Dermis blood vessel endothelial cell (primary cell): ENCODE measurements at regions not wholly inside any gene's neighbourhood (a gene's known extent, or its start where the extent isn't known, plus 50 kb on each side); places are given as distances from the start of the nearest gene placed in this dataset.
A peak's percentile ranks its signal among the peaks of the same experiment; 100 is the strongest.

Experiments used
- DNase-seq: peaks from one replicate; pipeline ENCODE4 v3.0.0; 2010

GRCh38 chr12:22916241-22916640 lies 291.3 kb downstream of the ETNK1 start:
- DNase-seq, result no peak

- DNase-seq, result no peak
Observed at GRCh38 chr12:22916815-22917214, 291.8 kb downstream of the ETNK1 start.

GRCh38 chr12:22919883-22920282 lies 294.9 kb downstream of the ETNK1 start:
- no peak for DNase-seq

DNA sequence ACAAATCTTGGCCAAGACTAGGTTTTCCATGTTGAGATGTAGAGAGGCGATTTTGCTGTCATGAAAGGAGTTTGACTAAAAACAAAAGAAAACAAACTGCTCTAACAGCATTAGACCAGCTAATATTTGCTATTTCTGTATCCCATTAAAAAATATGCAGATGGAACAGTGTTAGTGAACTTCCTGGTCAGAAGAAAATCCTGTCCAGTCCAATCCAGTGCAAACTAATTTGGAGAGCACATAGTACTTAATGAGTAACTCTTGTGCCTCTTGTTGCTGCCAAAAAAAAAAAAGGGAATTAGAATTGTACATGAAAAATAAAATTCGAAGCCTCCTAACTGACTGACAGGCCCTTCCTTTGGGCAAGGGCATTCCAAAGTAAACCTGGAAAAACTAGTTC lies 298.8 kb downstream of the ETNK1 start:
- DNase-seq, result no peak

GRCh38 chr12:22924391-22924790 lies 299.4 kb downstream of the ETNK1 start:
- DNase-seq, result no peak

- DNase-seq, result no peak
Observed at GRCh38 chr12:22925623-22926022, 300.7 kb downstream of the ETNK1 start.

- DNase-seq, result no peak
Observed at GRCh38 chr12:22932431-22932830, 307.5 kb downstream of the ETNK1 start.

DNA sequence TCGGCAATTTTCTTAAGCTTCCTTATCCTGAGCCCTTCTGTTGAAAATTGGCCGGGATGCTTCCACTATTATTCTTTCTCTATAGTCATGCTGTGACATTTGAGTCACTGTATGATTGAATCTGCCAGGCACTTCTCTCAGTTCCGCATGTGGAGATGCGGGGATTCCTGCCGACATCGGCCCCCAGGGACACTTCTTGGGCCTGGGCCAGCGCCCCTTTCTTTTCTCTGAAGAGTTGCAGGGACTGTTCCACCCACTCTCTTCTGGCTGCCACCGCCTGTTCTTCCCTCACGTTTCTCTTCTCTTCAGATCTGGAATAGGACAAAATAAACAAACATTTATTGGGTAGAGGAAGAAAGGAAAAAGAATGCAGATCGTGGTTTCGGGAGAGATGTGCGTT lies 310.1 kb downstream of the ETNK1 start:
- no peak for DNase-seq

GRCh38 chr12:22935501-22935900 lies 310.5 kb downstream of the ETNK1 start:
- DNase-seq, result no peak

DNA sequence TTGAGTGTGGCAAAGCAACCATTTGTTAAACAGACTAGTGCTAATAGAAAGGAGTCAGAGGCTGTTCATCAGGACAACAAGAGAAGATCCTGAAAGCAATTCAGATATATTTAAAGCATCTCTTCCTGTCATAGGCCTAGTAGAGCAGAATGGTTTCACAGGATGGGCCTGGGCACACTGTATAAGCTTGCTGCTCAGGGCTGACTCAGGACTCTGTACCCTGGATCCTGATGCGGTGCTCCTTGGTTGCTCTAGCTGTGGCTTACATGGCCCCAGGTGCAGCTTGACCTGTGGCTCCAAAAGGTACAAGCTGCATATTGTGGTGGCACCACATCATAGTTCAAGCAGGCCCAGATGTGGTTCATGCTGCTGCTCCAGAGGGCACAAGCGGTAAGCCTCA lies 313.4 kb downstream of the ETNK1 start:
- no peak for DNase-seq

DNA sequence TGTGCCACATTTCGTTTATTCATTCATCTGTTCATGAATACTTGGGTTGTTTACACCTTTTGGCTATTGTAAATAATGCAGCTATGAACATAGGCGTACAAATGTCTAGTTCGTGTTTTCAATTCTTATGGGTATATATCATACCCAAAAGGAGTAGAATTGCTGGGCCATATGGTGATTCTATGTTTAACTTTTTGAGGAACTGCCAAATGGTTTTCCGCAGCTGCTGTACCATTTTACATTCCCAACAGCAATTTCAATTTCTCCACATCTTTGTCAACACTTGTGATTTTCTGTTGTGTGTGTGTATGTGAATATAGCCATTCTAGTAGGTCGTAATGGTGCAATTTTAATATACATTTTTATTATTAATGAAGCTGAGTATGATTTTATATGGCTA lies 326.2 kb downstream of the ETNK1 start:
- DNase-seq, result no peak

DNA sequence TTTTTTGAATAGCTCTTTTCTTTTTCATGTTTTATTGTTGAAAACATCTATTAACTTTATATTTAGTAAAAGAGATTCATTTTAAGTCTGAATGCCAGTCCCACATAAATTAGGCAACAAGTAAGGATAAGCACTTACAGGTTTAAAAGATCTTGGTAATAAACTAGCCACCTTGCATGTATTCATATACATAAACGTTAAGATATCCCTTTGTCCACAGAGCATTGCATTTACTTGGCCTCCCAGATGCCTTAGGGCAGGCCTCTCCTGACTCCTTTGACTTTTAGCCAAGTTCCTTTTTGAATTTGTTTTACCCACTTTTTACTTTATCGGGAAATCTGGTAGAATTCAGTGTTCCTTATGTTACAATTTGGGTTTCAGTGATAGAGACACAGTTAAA lies 331.7 kb downstream of the ETNK1 start:
- DNase-seq, result no peak

DNA sequence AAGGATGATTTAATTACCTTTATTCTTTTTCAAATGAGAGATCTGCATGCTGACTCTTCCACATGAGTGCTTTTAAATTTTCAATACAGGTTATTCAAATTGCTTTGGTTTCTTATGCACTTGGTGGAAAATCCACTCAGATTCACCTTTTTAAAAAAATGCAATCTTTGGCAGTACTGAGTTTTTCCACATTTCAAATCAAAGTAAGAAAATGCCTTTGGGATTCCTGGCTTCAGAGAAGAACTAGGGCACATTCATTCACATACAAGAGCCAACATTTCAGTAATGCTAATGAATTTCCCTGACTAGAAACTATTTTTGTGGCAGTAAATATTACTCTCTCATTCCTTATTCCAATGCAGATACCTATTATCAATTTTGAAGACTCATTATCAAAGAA lies 342.2 kb downstream of the ETNK1 start:
- DNase-seq, result no peak

- DNase-seq, result no peak
Observed at GRCh38 chr12:22969521-22969920, 344.6 kb downstream of the ETNK1 start.

DNA sequence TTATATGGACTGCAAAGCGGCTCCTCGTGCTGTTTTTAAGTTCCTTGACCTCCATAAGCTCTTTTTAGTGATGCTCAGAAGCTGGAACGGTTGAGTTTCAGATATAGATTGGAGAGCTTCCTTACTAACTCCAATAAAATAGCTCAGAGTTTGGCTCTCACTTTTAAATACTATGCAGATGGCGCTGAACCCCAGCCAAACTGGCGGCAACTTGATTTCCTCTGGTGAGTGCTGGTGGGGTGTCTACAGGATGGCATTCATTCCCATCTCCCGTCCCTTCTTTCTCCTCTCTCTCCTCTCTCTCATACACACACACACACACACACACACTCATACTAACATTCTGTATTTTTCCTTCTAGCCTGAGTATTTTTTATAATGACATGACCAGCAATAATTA lies 346.3 kb downstream of the ETNK1 start:
- DNase-seq, result no peak

GRCh38 chr12:22971701-22972191 lies 346.8 kb downstream of the ETNK1 start:
- no peak for DNase-seq

DNA sequence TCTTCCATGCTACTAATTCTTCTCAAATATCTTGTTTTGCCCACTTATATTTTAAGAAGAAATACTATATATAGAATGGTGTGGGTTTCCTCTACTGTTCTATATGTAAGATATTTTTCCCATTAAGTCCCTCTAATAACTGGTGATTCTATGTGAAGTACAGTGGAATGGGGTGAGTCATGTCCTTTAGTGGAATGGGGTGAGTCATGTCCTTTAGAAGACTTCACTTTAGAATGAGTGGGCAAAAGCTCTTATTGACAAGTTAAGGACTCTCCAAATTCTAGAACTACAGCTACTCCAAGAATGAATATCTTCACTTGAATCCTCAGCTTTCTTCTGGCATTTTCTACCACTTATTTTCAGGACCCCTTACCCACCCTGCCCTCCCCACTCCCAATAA lies 349.9 kb downstream of the ETNK1 start:
- peak; percentile 19 for DNase-seq

GRCh38 chr12:22978962-22979361 lies 354.0 kb downstream of the ETNK1 start:
- no peak for DNase-seq

DNA sequence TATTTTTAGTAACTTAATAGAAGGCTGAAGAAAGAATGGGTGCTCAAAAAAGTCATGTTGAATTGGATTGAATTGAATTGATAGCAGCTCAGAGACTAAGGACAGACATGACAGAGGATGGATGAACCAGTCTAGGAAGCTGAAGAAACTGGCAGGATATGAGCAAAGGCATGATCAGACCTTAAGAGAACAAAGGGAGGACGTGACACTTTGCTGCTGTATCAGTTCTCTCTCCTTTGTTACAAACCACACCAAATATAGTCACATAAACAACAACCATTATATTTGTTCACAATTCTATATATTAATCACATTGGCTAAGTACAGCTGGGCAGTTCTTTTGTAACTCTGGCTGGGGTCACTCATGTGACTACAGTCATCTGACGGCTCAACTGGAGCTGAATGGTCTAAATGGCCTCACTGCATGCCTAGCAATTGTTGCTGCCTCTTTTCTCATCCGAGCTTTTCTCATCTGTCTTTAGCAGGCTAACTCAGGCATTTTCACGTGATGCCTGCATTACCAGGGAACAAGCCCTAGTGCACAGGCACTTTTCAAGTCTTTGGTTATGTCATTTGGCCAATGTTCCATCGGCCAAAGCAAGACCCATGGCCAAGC lies 355.0 kb downstream of the ETNK1 start:
- peak; percentile 1 for DNase-seq

DNA sequence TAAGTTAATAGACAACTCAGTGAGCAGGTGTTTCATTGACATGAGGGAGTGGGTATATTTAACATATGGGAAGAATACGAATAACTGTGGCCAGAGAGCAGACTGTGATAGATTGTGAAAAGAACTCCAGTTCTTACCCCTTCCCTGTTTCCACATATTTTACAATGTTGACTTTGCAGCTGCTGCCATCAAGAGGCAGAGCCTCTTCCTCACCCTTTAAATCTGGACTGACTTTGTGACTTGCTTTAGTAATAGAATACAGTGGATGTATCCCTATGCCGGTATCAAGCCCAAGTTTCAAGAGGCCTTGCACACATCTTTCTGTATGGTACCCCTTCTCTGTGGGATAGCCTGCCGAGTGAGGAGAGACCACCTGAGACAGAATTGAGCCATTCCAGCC lies 356.7 kb downstream of the ETNK1 start:
- no peak for DNase-seq

DNA sequence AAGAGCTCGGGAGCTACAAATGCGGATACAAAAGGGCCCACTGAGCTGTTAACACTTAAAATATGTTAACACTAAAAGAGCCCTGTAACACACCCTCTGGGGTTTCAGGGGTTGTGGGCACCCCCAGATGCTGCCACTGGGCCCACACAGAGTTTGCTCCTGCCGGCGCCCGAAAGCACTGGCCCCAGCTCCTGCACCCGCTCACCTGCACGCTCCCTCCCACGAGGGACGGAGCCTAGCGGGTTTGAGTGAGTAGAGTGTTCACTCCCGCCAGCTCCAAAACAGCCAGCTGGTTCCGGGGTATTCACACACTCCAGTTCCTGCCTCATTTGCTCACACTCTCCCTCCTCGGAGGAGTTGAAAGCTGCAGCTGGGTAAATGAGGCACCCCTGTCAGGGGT lies 357.7 kb downstream of the ETNK1 start:
- DNase-seq, result no peak

- DNase-seq, result no peak
Observed at GRCh38 chr12:22986997-22987396, 362.0 kb downstream of the ETNK1 start.

DNA sequence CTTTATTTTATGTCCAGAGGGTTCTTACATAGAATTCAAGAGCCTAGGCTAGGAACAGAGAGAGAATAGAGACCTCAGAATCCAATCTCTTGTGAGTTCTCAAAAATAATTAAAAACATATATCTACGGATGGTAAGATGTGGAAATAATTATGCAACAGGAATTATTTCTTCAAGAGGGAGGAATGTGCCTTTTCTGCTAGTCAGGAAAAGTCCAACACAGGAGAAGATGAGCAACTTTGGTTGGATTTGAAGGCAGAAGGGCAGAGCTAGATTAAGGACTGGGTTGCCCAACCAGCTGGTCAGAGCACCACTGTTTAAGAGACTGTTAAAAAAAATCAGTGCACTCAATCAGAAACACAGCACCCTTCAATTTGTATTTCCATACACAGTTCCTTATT lies 365.5 kb downstream of the ETNK1 start:
- DNase-seq, result no peak

DNA sequence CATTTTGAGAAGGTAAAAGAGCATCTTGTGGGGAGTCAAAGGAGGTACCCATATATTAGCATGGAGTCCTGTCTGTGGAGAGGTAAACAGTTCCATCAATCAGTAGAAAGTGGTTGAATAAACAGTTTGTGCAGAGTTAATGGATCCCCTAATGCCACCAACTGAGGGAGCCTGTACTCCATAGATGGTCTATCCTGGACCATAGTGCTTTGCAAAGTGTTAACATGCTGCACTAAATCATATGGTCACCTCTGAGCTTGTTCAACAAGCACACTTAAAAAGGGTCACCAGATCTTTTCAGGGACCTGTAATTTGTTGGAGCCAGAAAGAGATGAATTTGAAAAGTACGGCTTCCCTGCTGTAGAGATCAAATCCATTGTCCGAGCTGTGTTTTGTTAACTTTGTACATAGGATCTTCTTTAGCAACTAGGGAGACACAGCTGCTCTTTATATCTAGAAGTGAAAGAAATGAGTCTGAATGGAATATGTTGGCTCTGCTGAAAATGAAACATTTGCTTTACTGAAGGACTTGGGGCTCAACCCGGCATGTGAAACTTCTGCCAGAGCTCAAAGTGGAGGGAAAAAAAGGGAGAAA lies 366.4 kb downstream of the ETNK1 start:
- DNase-seq, result no peak
